H54 (cell line): ENCODE measurements at regions not wholly inside any gene's neighbourhood (a gene's known extent, or its start where the extent isn't known, plus 50 kb on each side); places are given as distances from the start of the nearest gene placed in this dataset.

Experiments
- DNase-seq: peaks from one replicate; pipeline ENCODE4 v3.0.0; 2011; ENCODE audit warnings: low spot score, mixed read lengths; ENCODE audit not compliant: insufficient read length
- FAIRE-seq: peaks from 3 replicates; lab custom pipeline; 2011; peaks lifted over from hg19 to GRCh38; lab: Jason Lieb, UNC
- POLR2A ChIP-seq: IDR thresholded peaks from 2 replicates; pipeline ENCODE4 v1.6.1; 2011; ENCODE audit warnings: low read depth, mild to moderate bottlenecking, low read length

GRCh38 chr12:45587012-45587411 lies 142.5 kb upstream of the ARID2 start:
- TF ChIP-seq POLR2A: no peak
- FAIRE-seq (no peak), DNase-seq (no peak)

DNA sequence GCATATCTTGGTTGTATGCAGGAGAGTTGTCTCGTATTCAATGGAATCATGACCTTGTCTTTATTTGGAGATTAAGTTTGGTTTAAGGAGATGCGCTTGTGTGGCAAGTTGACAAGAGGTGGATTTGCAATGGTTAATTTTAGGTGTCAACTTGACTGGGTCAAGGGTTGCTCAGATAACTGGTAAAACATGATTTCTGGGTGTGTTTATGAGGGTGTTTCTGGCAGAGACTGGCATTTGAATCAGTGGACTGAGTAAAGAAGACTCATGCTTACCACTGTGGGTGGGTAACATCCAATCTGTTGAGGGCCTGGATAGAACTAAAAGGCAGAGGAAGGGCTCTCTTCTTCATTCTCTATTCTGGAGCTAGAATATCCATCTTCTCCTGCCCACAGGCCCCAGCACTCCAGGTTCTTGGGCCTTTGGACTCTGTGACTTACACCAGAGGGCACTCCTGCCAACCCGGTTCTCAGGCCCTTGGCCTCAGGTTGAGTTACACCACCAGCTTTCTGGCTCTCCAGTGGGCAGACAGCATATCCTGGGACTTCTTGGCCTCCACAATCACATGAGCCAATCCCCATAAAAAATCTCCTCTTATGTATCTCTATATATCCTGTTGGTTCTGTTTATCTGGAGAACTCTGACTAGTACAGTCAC lies 141.5 kb upstream of the ARID2 start:
- no peak for FAIRE-seq
- DNase-seq: no peak
- no peak for TF ChIP-seq POLR2A

DNA sequence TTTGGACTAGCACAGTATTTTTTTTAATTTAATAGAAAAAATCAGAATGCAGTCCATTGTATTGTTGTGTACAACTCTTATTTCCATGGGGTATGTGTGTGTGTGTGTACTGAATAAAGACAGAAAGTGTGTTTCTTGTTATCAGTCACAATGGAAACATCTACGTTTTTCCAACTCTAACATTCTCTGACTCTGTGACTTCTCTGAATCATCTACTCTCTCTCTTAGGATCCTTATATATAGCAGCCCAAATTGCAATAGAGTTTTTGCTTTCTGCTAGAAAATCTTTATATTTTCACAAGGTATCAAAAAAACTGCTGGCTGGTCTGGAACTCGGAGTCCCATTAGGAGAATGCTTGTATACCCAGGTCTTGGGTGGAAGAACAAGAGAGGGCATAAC lies 138.9 kb upstream of the ARID2 start:
- no peak for TF ChIP-seq POLR2A
- no peak for FAIRE-seq
- DNase-seq: no peak

- DNase-seq: no peak
- FAIRE-seq: no peak
- TF ChIP-seq POLR2A: no peak
These were observed 137.9 kb upstream of the ARID2 start for GRCh38 chr12:45591635-45592034.

GRCh38 chr12:45596366-45596765 lies 133.1 kb upstream of the ARID2 start:
- DNase-seq: no peak
- FAIRE-seq: no peak
- no peak for TF ChIP-seq POLR2A

DNA sequence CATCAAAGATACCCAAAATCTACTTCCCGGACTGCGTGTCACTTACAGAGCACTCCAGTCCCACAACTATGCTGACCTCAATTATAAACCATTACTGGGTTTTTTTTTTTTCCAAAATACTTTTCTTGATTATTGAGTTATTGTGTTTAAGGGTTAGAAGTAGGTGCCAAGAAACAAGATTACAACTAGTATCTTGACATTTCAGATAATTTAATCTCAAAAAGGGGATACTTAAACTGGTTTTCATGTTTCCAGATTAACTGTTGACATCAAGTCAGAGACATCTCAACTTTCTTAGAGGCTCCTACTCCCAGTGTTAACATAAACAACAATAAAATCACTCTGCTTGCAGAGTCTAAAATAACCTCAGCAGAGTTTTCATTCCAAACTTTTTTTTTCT lies 131.2 kb upstream of the ARID2 start:
- DNase-seq (no peak), FAIRE-seq (no peak)
- TF ChIP-seq POLR2A: no peak

DNA sequence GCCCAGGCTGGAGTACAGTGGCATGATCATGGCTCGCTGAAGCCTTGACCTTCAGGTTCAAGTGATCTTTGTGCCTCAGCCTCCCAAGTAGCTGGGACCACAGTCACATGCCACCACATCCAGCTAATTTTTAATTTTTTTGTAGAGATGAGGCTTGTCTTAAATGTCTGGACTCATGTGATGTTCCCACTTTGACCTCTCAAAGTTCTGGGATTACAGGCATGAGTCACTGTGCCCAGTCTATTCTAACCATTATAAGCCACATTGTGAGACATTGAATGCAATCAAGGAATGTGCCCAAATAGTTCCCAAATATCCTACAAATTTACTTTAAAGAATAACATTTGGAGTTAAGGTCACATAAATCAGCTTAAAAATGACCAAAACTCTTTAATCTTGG lies 130.7 kb upstream of the ARID2 start:
- TF ChIP-seq POLR2A: no peak
- FAIRE-seq (no peak), DNase-seq (no peak)

GRCh38 chr12:45599196-45599595 lies 130.3 kb upstream of the ARID2 start:
- DNase-seq (no peak), FAIRE-seq (no peak)
- TF ChIP-seq POLR2A: no peak

DNA sequence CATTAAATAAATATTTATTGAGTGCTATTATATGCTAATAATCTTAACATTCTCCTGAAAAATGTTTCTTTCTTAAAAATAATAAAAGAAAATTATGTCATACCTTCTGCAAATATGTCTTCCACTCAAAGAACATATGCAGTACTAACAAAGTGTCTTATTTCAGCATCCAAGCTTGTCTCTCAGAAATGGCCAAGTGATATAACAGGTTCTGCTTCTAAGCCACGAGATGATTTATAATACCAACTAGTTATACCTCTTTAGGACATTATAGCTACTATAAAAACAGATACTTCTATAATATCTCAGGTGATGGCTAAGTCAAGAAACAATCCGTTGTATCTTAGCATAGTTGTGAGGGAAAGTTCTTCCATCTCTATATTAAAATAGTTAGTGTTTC lies 128.1 kb upstream of the ARID2 start:
- DNase-seq (no peak), FAIRE-seq (no peak)
- no peak for TF ChIP-seq POLR2A

GRCh38 chr12:45601888-45602287 lies 127.6 kb upstream of the ARID2 start:
- DNase-seq: no peak
- TF ChIP-seq POLR2A: no peak
- no peak for FAIRE-seq

DNA sequence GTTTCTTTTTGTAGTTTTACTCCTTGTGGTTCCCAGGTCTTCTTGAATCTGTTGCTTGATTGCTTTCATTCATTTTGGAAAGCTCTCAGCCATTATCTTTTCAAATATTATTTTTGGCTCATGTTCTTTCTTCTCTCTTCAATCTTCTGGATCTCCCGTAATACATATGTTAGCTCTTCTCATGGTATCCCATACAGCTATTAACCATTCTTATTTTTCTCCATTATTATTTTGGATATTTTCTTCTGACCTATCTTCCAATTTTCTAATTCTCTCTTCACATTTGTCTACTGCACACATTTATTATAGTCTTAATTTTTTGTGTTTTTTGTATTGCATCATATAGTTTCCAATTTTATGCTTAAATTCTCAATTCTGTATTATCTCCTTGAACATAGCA lies 123.9 kb upstream of the ARID2 start:
- no peak for TF ChIP-seq POLR2A
- FAIRE-seq (no peak), DNase-seq (no peak)

DNA sequence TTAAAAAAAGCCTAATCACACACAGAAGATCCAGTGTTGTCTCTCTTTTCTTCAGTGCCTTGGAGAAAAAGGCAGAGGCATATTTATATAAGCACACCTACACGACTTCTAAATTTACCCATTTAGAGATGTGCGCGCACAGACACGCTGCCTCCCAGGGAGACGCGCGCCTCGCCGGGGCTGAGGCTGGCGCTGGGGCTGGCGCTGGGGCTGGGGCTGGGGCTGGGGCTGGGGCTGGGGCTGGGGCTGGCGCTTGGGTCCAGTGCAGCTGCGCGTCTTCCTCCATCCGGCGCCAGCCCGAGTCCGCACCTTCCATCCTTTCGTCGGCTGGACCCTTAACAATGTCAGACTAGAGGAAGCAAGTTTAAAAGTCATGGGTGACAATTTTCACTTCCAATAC lies 118.4 kb upstream of the ARID2 start:
- DNase-seq: no peak
- TF ChIP-seq POLR2A: no peak
- no peak for FAIRE-seq

- FAIRE-seq (peak; percentile 20), DNase-seq (no peak)
- no peak for TF ChIP-seq POLR2A
These were observed 118.0 kb upstream of the ARID2 start for GRCh38 chr12:45611495-45611894.

- DNase-seq (no peak), FAIRE-seq (peak; percentile 78)
- no peak for TF ChIP-seq POLR2A
These were observed 117.3 kb upstream of the ARID2 start for GRCh38 chr12:45612044-45612794.

- peak; percentile 84 for FAIRE-seq
- no peak for TF ChIP-seq POLR2A
- no peak for DNase-seq
These were observed 116.2 kb upstream of the ARID2 start for GRCh38 chr12:45613296-45613695.
